Tibial nerve (tissue), 4 donors: ENCODE measurements at regions not wholly inside any gene's neighbourhood (a gene's known extent, or its start where the extent isn't known, plus 50 kb on each side); places are given as distances from the start of the nearest gene placed in this dataset.

ENCODE experiments used
- DNase-seq, 2 donors: peaks; one replicate each; pipeline ENCODE4 v3.0.0-alpha.2; 2019; ENCODE audit warnings: low spot score in 2 of 2
- H3K27ac ChIP-seq, 4 donors: fragments of 200-600 bp; sonication (generic) in 3 of 4; one replicate each; pipeline ENCODE4 v1.5.1; 2017 to 2019; ENCODE audit warnings: mild to moderate bottlenecking in 1 of 4
- H3K27me3 ChIP-seq, 2 donors: fragments of 200-600 bp; sonication (generic) in 1 of 2; one replicate each; pipeline versions ENCODE4 v1.5.1 to v1.6.0; 2017 to 2019
- H3K36me3 ChIP-seq, 3 donors: fragments of 200-600 bp; sonication (generic); one replicate each; pipeline ENCODE4 v1.5.1; 2018 to 2019
- H3K4me1 ChIP-seq, 4 donors: fragments of 200-600 bp; sonication (generic) in 3 of 4; one replicate each; pipeline ENCODE4 v1.5.1; 2017 to 2019
- H3K4me3 ChIP-seq, 4 donors: fragments of 200-600 bp; sonication (generic) in 3 of 4; one replicate each; pipeline ENCODE4 v1.5.1; 2017 to 2019; ENCODE audit warnings: mild to moderate bottlenecking in 1 of 4, moderate library complexity in 1 of 4
- H3K9me3 ChIP-seq, 4 donors: fragments of 200-600 bp; sonication (generic) in 3 of 4; one replicate each; pipeline ENCODE4 v1.5.1; 2017 to 2019
- CTCF ChIP-seq, 5 experiments: fragments of 200-600 bp in 3 of 5; fragments of 450-650 bp in 2 of 5; sonication (generic) in 3 of 5; IDR thresholded peaks; one replicate each; pipeline ENCODE4 v1.5.1; 2016 to 2019; ENCODE audit warnings: antibody characterized with exemption in 5 of 5, mild to moderate bottlenecking in 3 of 5, moderate library complexity in 2 of 5
- EP300 ChIP-seq, 2 donors: sonication (generic); formaldehyde crosslinking; IDR thresholded peaks; one replicate each; pipeline ENCODE4 v1.6.1; 2017; ENCODE audit warnings: antibody characterized with exemption in 2 of 2, mild to moderate bottlenecking in 1 of 2
- POLR2A ChIP-seq, 2 donors: fragments of 450-650 bp; IDR thresholded peaks; one replicate each; pipeline ENCODE4 v1.6.1; 2017; ENCODE audit warnings: antibody characterized with exemption in 2 of 2, mild to moderate bottlenecking in 2 of 2, moderate library complexity in 2 of 2
- WGBS, 2 donors: methylation state at CpG; one replicate each; pipeline ENCODE4 v1.1.5; 2018; 5-methylcytosine and 5-hydroxymethylcytosine counted together

DNA sequence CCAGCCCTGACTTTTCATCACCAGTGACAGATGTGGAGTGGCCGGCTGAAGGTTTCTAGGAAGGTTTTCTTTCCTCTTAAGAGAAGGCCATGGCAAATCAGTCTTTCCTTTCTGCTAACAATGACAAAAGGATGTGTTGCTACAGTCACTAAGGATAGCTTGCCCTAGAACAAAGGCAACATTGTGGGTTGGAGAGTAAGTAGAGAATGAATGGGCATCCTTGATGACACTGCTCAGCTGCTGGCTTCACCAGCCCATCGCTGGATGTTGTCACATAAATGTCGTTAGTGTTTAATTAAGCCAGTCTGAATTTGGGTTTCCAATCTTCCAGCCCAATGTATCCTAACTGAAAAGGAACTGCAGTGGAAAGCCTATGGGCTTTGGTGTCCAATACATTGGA is 168.4 kb downstream of the ZIC5 start:
- no peak for DNase-seq
- Histone ChIP-seq H3K27ac (no peak overlapping the region), H3K4me1 (no peaks in the 10 kb centered on the region), H3K4me3 (no peak overlapping the region), H3K9me3 (no peaks in the 10 kb centered on the region), H3K27me3 (no peaks in the 10 kb centered on the region), H3K36me3 (no peaks in the 10 kb centered on the region)
- TF ChIP-seq EP300 (IDR thresholded peaks at IDR 0.05) (no peak), POLR2A (IDR thresholded peaks at IDR 0.05) (no peak), CTCF (IDR thresholded peaks at IDR 0.05) (no peak)
- 51 to 61% methylated on average over 3 of the region's 3 CpGs for WGBS, 2 donors

DNA sequence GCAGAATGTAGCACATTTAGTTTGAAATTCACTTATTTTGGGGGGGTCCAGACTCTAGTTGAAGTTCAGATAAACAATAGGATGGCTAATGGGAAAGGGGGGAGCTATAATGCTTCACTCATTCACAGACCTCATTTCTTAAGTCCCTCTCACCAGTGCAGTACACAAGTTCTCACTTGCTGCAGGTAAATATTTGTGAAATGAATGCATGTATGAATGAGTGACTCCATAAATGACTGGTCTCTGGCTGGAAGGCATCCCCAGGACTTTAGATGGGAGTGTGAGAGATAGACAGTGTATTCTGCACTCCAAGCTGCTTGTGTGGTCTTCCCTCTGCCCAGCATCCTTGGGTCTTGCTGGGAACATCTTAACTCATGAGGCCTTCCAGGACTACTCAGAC is 169.2 kb downstream of the ZIC5 start:
- no peaks in the 10 kb centered on the region for H3K9me3 ChIP-seq
- H3K27me3 ChIP-seq, result no peaks in the 10 kb centered on the region
- H3K36me3 ChIP-seq, result no peaks in the 10 kb centered on the region
- TF ChIP-seq EP300 (IDR thresholded peaks at IDR 0.05), result no peak
- TF ChIP-seq CTCF (IDR thresholded peaks at IDR 0.05), result no peak
- TF ChIP-seq POLR2A (IDR thresholded peaks at IDR 0.05), result no peak
- no peak overlapping the region for H3K27ac ChIP-seq
- H3K4me1 ChIP-seq, result no peaks in the 10 kb centered on the region
- DNase-seq, result no peak
- no peak overlapping the region for H3K4me3 ChIP-seq

GRCh38 chr13:99800951-99801350 is 170.6 kb downstream of the ZIC5 start:
- Histone ChIP-seq H3K27me3 (no peaks in the 10 kb centered on the region), H3K27ac (no peak overlapping the region), H3K4me1 (no peaks in the 10 kb centered on the region), H3K4me3 (no peak overlapping the region), H3K9me3 (no peaks in the 10 kb centered on the region), H3K36me3 (no peaks in the 10 kb centered on the region)
- no peak for TF ChIP-seq CTCF (IDR thresholded peaks at IDR 0.05)
- no peak for TF ChIP-seq POLR2A (IDR thresholded peaks at IDR 0.05)
- no peak for TF ChIP-seq EP300 (IDR thresholded peaks at IDR 0.05)
- 31 to 35% methylated on average over 4 of the region's 4 CpGs for WGBS, 2 donors
- no peak for DNase-seq

- Histone ChIP-seq H3K4me3 (no peak overlapping the region), H3K27ac (no peak overlapping the region), H3K4me1 (no peaks in the 10 kb centered on the region), H3K9me3 (no peaks in the 10 kb centered on the region), H3K36me3 (no peaks in the 10 kb centered on the region), H3K27me3 (no peaks in the 10 kb centered on the region)
- WGBS, 2 donors, result 88 to 93% methylated on average over 3 of the region's 3 CpGs
- TF ChIP-seq POLR2A (IDR thresholded peaks at IDR 0.05), result no peak
- no peak for TF ChIP-seq CTCF (IDR thresholded peaks at IDR 0.05)
- TF ChIP-seq EP300 (IDR thresholded peaks at IDR 0.05), result no peak
- no peak for DNase-seq
Observed at GRCh38 chr13:99800011-99800410, 171.6 kb downstream of the ZIC5 start.

DNA sequence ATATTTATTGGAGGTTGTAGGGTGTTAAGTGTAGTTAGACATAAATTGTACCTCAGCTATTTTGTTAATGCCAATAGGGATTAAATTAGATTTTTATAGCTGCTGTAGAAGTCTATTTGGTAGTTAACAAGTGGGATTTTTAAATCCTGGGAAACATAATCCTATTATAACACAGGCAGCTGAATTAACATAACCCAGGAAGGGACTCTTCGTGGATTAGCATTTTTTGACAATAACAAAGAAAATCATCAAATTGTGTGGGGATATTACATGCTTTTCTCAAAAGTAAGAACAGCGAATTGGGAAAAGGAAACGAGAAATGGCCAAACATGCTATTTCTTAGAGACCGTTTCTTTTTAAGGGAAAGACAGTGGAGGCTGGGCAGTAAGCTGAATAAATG is 172.8 kb downstream of the ZIC5 start:
- no peak for DNase-seq

More for the DNA sequence above, 172.8 kb downstream of the ZIC5 start:
- 60 to 71% methylated on average over 4 of the region's 4 CpGs for WGBS, 2 donors
- no peaks in the 10 kb centered on the region for H3K4me1 ChIP-seq
- no peak overlapping the region for H3K4me3 ChIP-seq
- TF ChIP-seq EP300 (IDR thresholded peaks at IDR 0.05), result no peak
- no peak for TF ChIP-seq CTCF (IDR thresholded peaks at IDR 0.05)
- no peak for TF ChIP-seq POLR2A (IDR thresholded peaks at IDR 0.05)
- no peaks in the 10 kb centered on the region for H3K9me3 ChIP-seq
- no peaks in the 10 kb centered on the region for H3K36me3 ChIP-seq
- H3K27ac ChIP-seq, result no peak overlapping the region
- no peaks in the 10 kb centered on the region for H3K27me3 ChIP-seq
